Activated T-helper 1 cell treated with Interleukin-2 at 50 U/mL for 16 hours (primary cell): ENCODE measurements at regions not wholly inside any gene's neighbourhood (a gene's known extent, or its start where the extent isn't known, plus 50 kb on each side); places are given as distances from the start of the nearest gene placed in this dataset.

Experiments
- DNase-seq: peaks from one replicate; pipeline ENCODE4 v3.0.0-alpha.2; 2020; ENCODE audit warnings: low read depth

- DNase-seq = no peak
Observed at GRCh38 chr5:67407979-67408378, 211.4 kb upstream of the CD180 start.

- DNase-seq = no peak
Observed at GRCh38 chr5:67405755-67406154, 209.2 kb upstream of the CD180 start.

GRCh38 chr5:67405101-67405364, 208.4 kb upstream of the CD180 start:
- DNase-seq = no peak

- no peak for DNase-seq
Observed at GRCh38 chr5:67404256-67405100, 207.9 kb upstream of the CD180 start.

- no peak for DNase-seq
Observed at GRCh38 chr5:67402526-67402925, 205.9 kb upstream of the CD180 start.

GRCh38 chr5:67401172-67401571, 204.6 kb upstream of the CD180 start:
- DNase-seq = no peak

- no peak for DNase-seq
Observed at GRCh38 chr5:67400752-67401151, 204.2 kb upstream of the CD180 start.

- no peak for DNase-seq
Observed at GRCh38 chr5:67395790-67396418, 199.3 kb upstream of the CD180 start.

GRCh38 chr5:67393211-67393610, 196.6 kb upstream of the CD180 start:
- no peak for DNase-seq

- no peak for DNase-seq
Observed at GRCh38 chr5:67390935-67391334, 194.3 kb upstream of the CD180 start.

GRCh38 chr5:67383451-67383850, 186.9 kb upstream of the CD180 start:
- DNase-seq = no peak

- DNase-seq = no peak
Observed at GRCh38 chr5:67381236-67381880, 184.8 kb upstream of the CD180 start.

- no peak for DNase-seq
Observed at GRCh38 chr5:67380431-67380830, 183.8 kb upstream of the CD180 start.

- no peak for DNase-seq
Observed at GRCh38 chr5:67379753-67380152, 183.2 kb upstream of the CD180 start.

- DNase-seq = no peak
Observed at GRCh38 chr5:67378256-67378655, 181.7 kb upstream of the CD180 start.

GRCh38 chr5:67377631-67378030, 181.0 kb upstream of the CD180 start:
- no peak for DNase-seq

GRCh38 chr5:67375606-67376005, 179.0 kb upstream of the CD180 start:
- DNase-seq = no peak

- no peak for DNase-seq
Observed at GRCh38 chr5:67374378-67374777, 177.8 kb upstream of the CD180 start.

GRCh38 chr5:67373518-67373917, 176.9 kb upstream of the CD180 start:
- no peak for DNase-seq

GRCh38 chr5:67372887-67373286, 176.3 kb upstream of the CD180 start:
- no peak for DNase-seq

GRCh38 chr5:67371924-67372323, 175.3 kb upstream of the CD180 start:
- no peak for DNase-seq

- no peak for DNase-seq
Observed at GRCh38 chr5:67366691-67367395, 170.2 kb upstream of the CD180 start.

GRCh38 chr5:67366276-67366675, 169.7 kb upstream of the CD180 start:
- DNase-seq = no peak
